ENCODE measurements at regions not wholly inside any gene's neighbourhood (a gene's known extent, or its start where the extent isn't known, plus 50 kb on each side); places are given as distances from the start of the nearest gene placed in this dataset.

GRCh38 chr15:35186346-35186745, 101.3 kb upstream of the NANOGP8 start:
- Mint-ChIP-seq H3K27ac (no peak overlapping the region), H3K36me3 (no peaks in the 10 kb centered on the region), H3K27me3 (ENCODE audit: low read depth in 2 of 2) (no peaks in the 10 kb centered on the region), H3K9me3 (peaks cover 4 to 7% of the 10 kb centered on the region in 2 donors), H3K4me1 (no peaks in the 10 kb centered on the region), H3K4me3 (no peak overlapping the region)
- Histone ChIP-seq H3K9me3 (ENCODE audit: control insufficient read depth, insufficient read depth, low read length) (no peaks in the 10 kb centered on the region), H3K4me3 (ENCODE audit: low read length) (no peak overlapping the region), H3K27ac (ENCODE audit: low read length) (no peak overlapping the region), H3K4me1 (ENCODE audit: control insufficient read depth, insufficient read depth, low read length) (no peaks in the 10 kb centered on the region), H3K27me3 (ENCODE audit: control insufficient read depth, insufficient read depth, low read length) (no peaks in the 10 kb centered on the region), H3K36me3 (ENCODE audit: control insufficient read depth, insufficient read depth, low read length) (no peaks in the 10 kb centered on the region)
- 93% methylated on average over 1 of the region's 1 CpG for WGBS (ENCODE audit: insufficient coverage)
- intact Hi-C loops (cut with micrococcal nuclease) = no loop called here
- ATAC-seq (no peak), DNase-seq (no peak)
- TF ChIP-seq CTCF (IDR thresholded peaks at IDR 0.05) = no peak

- H3K27me3 Mint-ChIP-seq (ENCODE audit: low read depth in 2 of 2) = no peaks in the 10 kb centered on the region
- H3K9me3 Mint-ChIP-seq = peaks cover 2 to 4% of the 10 kb centered on the region in 2 donors
- intact Hi-C loops (cut with micrococcal nuclease) = no loop called here
- no peaks in the 10 kb centered on the region for H3K36me3 Mint-ChIP-seq
- DNase-seq (no peak), ATAC-seq (no peak)
- no peak overlapping the region for H3K4me3 Mint-ChIP-seq
- 83% methylated on average over 1 of the region's 1 CpG for WGBS (ENCODE audit: insufficient coverage)
- no peak for TF ChIP-seq CTCF (IDR thresholded peaks at IDR 0.05)
- Histone ChIP-seq H3K27me3 (ENCODE audit: control insufficient read depth, insufficient read depth, low read length) (no peaks in the 10 kb centered on the region), H3K9me3 (ENCODE audit: control insufficient read depth, insufficient read depth, low read length) (no peaks in the 10 kb centered on the region), H3K36me3 (ENCODE audit: control insufficient read depth, insufficient read depth, low read length) (no peaks in the 10 kb centered on the region), H3K4me1 (ENCODE audit: control insufficient read depth, insufficient read depth, low read length) (no peaks in the 10 kb centered on the region), H3K27ac (ENCODE audit: low read length) (no peak overlapping the region), H3K4me3 (ENCODE audit: low read length) (no peak overlapping the region)
- no peaks in the 10 kb centered on the region for H3K4me1 Mint-ChIP-seq
- no peak overlapping the region for H3K27ac Mint-ChIP-seq
Measured at GRCh38 chr15:35184646-35185045, 99.6 kb upstream of the NANOGP8 start.

- Mint-ChIP-seq H3K9me3 (peaks cover 0 to 2% of the 10 kb centered on the region in 2 donors), H3K4me3 (no peak overlapping the region), H3K27ac (no peak overlapping the region), H3K27me3 (ENCODE audit: low read depth in 2 of 2) (no peaks in the 10 kb centered on the region), H3K36me3 (no peaks in the 10 kb centered on the region), H3K4me1 (no peaks in the 10 kb centered on the region)
- TF ChIP-seq CTCF (IDR thresholded peaks at IDR 0.05) = no peak
- no peak overlapping the region for H3K4me3 ChIP-seq (ENCODE audit: low read length)
- H3K9me3 ChIP-seq (ENCODE audit: control insufficient read depth, insufficient read depth, low read length) = no peaks in the 10 kb centered on the region
- WGBS (ENCODE audit: insufficient coverage) = 88% methylated on average over 1 of the region's 2 CpGs
- DNase-seq (no peak), ATAC-seq (no peak)
- no peak overlapping the region for H3K27ac ChIP-seq (ENCODE audit: low read length)
- no peaks in the 10 kb centered on the region for H3K4me1 ChIP-seq (ENCODE audit: control insufficient read depth, insufficient read depth, low read length)
- H3K27me3 ChIP-seq (ENCODE audit: control insufficient read depth, insufficient read depth, low read length) = no peaks in the 10 kb centered on the region
- intact Hi-C loops (cut with micrococcal nuclease) = no loop called here
- no peaks in the 10 kb centered on the region for H3K36me3 ChIP-seq (ENCODE audit: control insufficient read depth, insufficient read depth, low read length)
Measured at GRCh38 chr15:35182841-35183479, 97.9 kb upstream of the NANOGP8 start.

- Histone ChIP-seq H3K27me3 (ENCODE audit: control insufficient read depth, insufficient read depth, low read length) (no peaks in the 10 kb centered on the region), H3K27ac (ENCODE audit: low read length) (no peak overlapping the region), H3K4me1 (ENCODE audit: control insufficient read depth, insufficient read depth, low read length) (no peaks in the 10 kb centered on the region), H3K36me3 (ENCODE audit: control insufficient read depth, insufficient read depth, low read length) (no peaks in the 10 kb centered on the region), H3K4me3 (ENCODE audit: low read length) (no peak overlapping the region), H3K9me3 (ENCODE audit: control insufficient read depth, insufficient read depth, low read length) (no peaks in the 10 kb centered on the region)
- Mint-ChIP-seq H3K27ac (no peak overlapping the region), H3K27me3 (ENCODE audit: low read depth in 2 of 2) (no peaks in the 10 kb centered on the region), H3K9me3 (peaks cover 0 to 2% of the 10 kb centered on the region in 2 donors), H3K36me3 (no peaks in the 10 kb centered on the region), H3K4me1 (no peaks in the 10 kb centered on the region), H3K4me3 (no peak overlapping the region)
- DNase-seq (no peak), ATAC-seq (no peak)
- TF ChIP-seq CTCF (IDR thresholded peaks at IDR 0.05) = no peak
- intact Hi-C loops (cut with micrococcal nuclease) = no loop called here
Measured at GRCh38 chr15:35181538-35181937, 96.4 kb upstream of the NANOGP8 start.
